Activated naive CD8-positive, alpha-beta T cell treated with anti-CD3 and anti-CD28 coated beads, Interleukin-2, amount 50 U/mL, for 24 hours (primary cell): ENCODE measurements at regions not wholly inside any gene's neighbourhood (a gene's known extent, or its start where the extent isn't known, plus 50 kb on each side); places are given as distances from the start of the nearest gene placed in this dataset.

Source experiments
- ATAC-seq: fragments of 150-1000 bp; cut with Tn5 transposase; one replicate; pipeline ENCODE4 v1.10.0; 2021
- DNase-seq: peaks from one replicate; pipeline ENCODE4 v3.0.0; 2021
- H3K27ac Mint-ChIP-seq: one replicate; pipeline ENCODE4 v1.8.0; 2021; ENCODE audit warnings: mild to moderate bottlenecking, mixed read lengths
- H3K27me3 Mint-ChIP-seq: one replicate; pipeline ENCODE4 v1.8.0; 2021; ENCODE audit warnings: mixed read lengths
- H3K36me3 Mint-ChIP-seq: one replicate; pipeline ENCODE4 v1.8.0; 2021; ENCODE audit warnings: low read depth, mixed read lengths
- H3K4me1 Mint-ChIP-seq: one replicate; pipeline ENCODE4 v1.8.0; 2021; ENCODE audit warnings: mixed read lengths
- H3K4me3 Mint-ChIP-seq: one replicate; pipeline ENCODE4 v1.8.0; 2021; ENCODE audit warnings: mild to moderate bottlenecking, moderate library complexity, mixed read lengths
- H3K9me3 Mint-ChIP-seq: one replicate; pipeline ENCODE4 v1.8.0; 2021; ENCODE audit warnings: mixed read lengths

DNA sequence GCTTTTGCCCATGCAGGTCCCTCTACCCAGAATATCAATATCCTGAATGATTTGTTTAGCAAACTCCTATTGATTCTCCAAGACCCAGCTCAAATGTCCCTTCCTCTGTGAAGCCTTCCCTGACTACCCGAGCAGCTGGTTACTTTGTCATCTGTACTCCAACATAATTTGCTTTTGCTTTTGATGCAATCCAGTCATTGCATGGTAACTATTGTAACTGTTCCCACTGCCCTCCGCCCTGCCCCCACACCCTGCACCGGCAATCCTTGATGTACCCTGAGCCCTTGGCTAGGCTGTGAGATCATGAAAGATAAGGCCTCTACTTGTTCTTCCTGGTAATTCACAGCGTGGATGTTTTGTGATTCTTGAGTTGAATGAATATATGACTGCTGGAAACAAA lies 119.9 kb upstream of the BOD1 start:
- no peak overlapping the region for H3K27ac Mint-ChIP-seq
- ATAC-seq = no peak
- H3K36me3 Mint-ChIP-seq = no peaks in the 10 kb centered on the region
- peaks cover 10% of the 10 kb centered on the region for H3K4me1 Mint-ChIP-seq
- no peak overlapping the region for H3K4me3 Mint-ChIP-seq
- no peaks in the 10 kb centered on the region for H3K9me3 Mint-ChIP-seq
- H3K27me3 Mint-ChIP-seq = no peaks in the 10 kb centered on the region
- no peak for DNase-seq

DNA sequence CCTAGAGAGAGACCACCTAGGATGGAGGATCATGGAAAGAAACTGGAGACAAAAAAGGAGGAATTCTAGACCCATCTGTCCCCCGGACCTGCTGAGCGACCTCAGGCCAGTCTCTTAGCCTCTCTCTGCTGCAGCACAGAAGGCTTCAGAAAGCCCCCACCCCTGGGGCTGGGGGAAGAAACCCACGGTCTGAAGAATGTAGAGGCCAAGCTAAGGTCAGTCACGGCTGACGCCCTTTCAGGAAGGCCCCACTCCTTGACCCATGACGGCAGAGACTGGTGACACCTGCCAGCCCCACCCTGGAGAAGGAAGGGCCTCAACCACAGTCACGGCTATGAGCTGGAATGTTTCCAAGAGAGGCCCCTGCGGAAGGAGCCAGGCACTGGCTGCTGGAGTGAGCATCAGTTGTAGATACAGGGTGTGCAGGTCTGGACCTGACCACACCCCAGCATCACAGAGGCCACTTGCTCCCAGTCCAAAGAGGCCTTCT lies 120.5 kb upstream of the BOD1 start:
- no peaks in the 10 kb centered on the region for H3K36me3 Mint-ChIP-seq
- H3K9me3 Mint-ChIP-seq = no peaks in the 10 kb centered on the region
- no peaks in the 10 kb centered on the region for H3K27me3 Mint-ChIP-seq
- H3K4me1 Mint-ChIP-seq = peaks cover 13% of the 10 kb centered on the region
- H3K27ac Mint-ChIP-seq = no peak overlapping the region
- DNase-seq = no peak
- no peak for ATAC-seq
- H3K4me3 Mint-ChIP-seq = no peak overlapping the region

DNA sequence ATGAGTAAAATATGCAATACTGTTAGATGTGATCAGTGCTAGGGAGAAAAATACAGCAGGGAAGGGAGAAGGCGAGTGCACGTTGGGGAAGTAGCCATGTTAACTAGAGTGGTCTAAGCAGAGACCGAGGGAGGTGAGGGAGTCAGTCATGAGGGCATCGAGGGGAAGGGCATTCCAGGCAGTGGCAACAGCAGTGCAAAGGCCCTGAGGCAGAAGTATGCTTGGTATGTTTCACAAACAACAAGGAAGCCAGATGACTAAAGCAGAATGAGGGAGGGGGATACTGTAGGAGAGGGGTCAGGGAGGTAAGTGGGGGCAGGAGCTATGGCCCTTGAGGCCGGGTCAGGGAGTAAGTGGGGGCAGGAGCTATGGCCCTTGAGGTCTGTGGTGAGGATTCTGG lies 123.3 kb upstream of the BOD1 start:
- Mint-ChIP-seq H3K36me3 (no peaks in the 10 kb centered on the region), H3K9me3 (no peaks in the 10 kb centered on the region), H3K27ac (no peak overlapping the region), H3K4me1 (peaks cover 13% of the 10 kb centered on the region), H3K27me3 (no peaks in the 10 kb centered on the region), H3K4me3 (no peak overlapping the region)
- ATAC-seq (no peak), DNase-seq (no peak)

DNA sequence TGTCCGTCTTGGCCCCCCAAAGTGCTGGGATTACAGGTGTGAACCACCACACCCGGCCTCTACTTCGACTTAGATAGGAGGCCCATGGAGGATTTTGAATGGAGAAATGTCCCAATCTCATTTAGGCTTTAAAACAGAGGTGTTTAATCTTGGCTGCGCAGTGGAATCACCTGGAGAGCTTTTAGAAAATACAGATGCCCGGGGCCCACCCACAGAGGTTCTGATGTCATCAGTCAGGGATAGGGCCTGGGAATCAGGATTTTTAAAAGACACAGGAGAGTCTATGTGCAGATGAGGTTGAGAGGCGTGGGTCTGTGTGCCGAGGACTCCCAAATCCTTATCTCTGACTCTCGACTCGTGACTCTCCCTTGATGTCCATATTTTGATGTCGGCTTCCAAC lies 124.0 kb upstream of the BOD1 start:
- no peak for ATAC-seq
- no peaks in the 10 kb centered on the region for H3K9me3 Mint-ChIP-seq
- H3K27me3 Mint-ChIP-seq = no peaks in the 10 kb centered on the region
- no peak overlapping the region for H3K27ac Mint-ChIP-seq
- H3K36me3 Mint-ChIP-seq = no peaks in the 10 kb centered on the region
- H3K4me3 Mint-ChIP-seq = no peak overlapping the region
- DNase-seq = no peak
- H3K4me1 Mint-ChIP-seq = peaks cover 16% of the 10 kb centered on the region

DNA sequence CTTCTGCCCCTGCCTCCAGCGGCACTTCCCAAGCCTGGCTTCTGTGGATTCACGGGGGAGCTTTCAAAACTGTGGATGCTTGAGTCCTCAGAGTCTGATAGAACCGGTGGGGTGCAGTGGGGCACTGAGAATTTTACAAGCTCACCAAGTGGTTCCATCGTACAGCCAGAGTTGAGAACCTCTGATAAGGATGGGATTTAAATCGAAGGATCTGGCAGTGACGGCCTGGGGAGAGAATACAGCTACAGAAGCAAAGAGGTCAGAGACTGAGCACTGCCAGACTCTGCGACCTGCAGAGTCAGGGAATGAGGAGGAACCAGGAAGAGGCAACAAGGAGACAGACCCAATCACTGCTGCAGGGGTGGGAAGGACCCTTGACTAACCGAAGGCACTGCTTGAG lies 124.6 kb upstream of the BOD1 start:
- H3K4me3 Mint-ChIP-seq = no peak overlapping the region
- no peak for ATAC-seq
- H3K36me3 Mint-ChIP-seq = no peaks in the 10 kb centered on the region
- no peak for DNase-seq
- H3K9me3 Mint-ChIP-seq = no peaks in the 10 kb centered on the region
- peaks cover 16% of the 10 kb centered on the region for H3K4me1 Mint-ChIP-seq
- no peaks in the 10 kb centered on the region for H3K27me3 Mint-ChIP-seq
- H3K27ac Mint-ChIP-seq = no peak overlapping the region

DNA sequence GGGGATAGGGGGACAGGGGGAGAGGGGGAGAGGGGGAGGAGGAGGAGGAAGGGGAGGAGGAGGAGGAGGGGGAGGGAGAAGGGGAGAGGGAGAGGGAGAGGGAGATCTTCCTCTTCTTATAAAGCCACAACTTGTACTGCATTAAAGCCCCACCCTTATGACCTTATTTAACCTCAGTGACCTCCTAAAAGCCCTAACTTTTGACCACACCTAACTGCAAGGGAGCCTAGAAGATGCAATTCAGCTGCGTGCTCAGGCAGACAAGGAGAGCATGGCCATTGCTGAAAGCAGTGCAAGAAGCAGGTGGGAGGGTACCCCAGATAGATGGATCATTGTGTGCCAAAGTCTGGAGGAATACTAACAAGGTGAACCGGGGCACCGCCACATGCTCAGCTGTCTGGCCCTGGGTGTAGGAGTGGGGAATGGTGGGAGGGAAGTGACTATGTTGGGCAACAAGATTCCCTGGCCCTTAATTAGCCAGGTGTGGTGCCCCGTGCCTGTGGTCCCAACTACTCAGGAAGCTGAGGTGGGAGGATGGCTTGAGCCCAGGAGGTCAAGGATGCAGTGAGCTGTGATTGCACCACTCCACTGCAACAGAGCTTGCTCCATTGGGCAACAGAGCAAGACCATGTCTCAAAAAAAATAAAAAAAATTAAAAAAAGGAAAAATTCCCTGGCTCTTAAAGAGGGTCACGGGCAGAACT lies 125.4 kb upstream of the BOD1 start:
- DNase-seq (no peak), ATAC-seq (no peak)
- no peaks in the 10 kb centered on the region for H3K9me3 Mint-ChIP-seq
- H3K36me3 Mint-ChIP-seq = no peaks in the 10 kb centered on the region
- no peaks in the 10 kb centered on the region for H3K27me3 Mint-ChIP-seq
- H3K4me1 Mint-ChIP-seq = peaks cover 16% of the 10 kb centered on the region
- H3K4me3 Mint-ChIP-seq = no peak overlapping the region
- H3K27ac Mint-ChIP-seq = no peak overlapping the region

DNA sequence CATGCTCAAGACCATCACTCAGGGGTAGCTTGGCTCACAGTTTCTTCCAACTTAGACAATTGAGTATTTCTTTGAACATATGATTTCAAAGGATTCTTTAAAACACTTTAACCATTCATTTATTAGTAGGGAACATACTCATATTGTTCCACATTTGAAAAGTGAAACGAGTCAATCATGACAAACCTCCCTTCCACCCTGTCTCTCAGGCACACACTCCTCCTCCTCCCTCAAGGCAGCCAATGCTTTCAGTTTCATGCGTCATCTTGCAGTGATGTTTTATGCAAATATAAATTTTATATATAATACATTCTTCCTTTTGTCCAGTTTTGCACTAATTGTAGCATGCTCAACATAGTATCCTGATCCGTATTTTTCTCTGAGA lies 126.0 kb upstream of the BOD1 start:
- H3K36me3 Mint-ChIP-seq = no peaks in the 10 kb centered on the region
- no peaks in the 10 kb centered on the region for H3K27me3 Mint-ChIP-seq
- peak overlapping the region; percentile 25 for H3K27ac Mint-ChIP-seq
- ATAC-seq = peak; percentile 62
- no peak for DNase-seq
- H3K9me3 Mint-ChIP-seq = no peaks in the 10 kb centered on the region
- H3K4me3 Mint-ChIP-seq = no peak overlapping the region
- H3K4me1 Mint-ChIP-seq = peaks cover 13% of the 10 kb centered on the region

DNA sequence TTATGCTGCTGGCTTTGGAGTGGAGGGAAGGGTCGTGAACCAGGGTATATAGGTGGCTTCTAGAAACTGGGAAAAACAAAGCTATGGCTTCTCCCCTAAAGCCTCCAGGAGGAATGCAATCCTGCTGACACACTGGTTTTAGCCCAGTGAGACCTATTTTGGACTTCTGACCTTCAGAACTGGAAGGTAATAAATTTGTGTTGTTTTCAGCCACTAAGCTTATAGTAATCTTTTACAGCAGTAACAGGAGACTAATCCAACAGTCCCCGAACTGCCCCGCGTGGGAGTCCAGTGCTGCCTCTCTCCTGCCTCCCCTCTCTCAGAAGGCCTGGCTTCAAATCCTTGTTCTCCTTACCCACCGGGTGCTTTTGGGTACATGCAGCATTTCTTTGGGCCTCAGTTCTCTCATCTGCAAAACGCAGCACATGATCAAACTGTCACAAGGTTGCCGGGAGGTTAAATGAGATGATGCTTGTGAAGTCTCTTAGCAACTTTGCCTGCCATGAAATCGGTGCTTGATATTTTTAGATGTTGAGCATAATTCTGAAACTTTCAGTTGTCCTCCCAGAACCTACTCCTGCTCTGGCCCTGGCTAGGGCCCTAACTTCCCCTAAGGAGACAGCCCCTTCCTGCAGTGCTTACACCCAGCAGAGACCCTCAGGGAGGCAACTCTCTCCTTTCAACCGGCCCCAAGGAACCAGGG lies 127.3 kb upstream of the BOD1 start:
- Mint-ChIP-seq H3K4me3 (no peak overlapping the region), H3K9me3 (no peaks in the 10 kb centered on the region), H3K27ac (no peak overlapping the region), H3K4me1 (peaks cover 11% of the 10 kb centered on the region), H3K27me3 (no peaks in the 10 kb centered on the region), H3K36me3 (no peaks in the 10 kb centered on the region)
- ATAC-seq (no peak), DNase-seq (no peak)

DNA sequence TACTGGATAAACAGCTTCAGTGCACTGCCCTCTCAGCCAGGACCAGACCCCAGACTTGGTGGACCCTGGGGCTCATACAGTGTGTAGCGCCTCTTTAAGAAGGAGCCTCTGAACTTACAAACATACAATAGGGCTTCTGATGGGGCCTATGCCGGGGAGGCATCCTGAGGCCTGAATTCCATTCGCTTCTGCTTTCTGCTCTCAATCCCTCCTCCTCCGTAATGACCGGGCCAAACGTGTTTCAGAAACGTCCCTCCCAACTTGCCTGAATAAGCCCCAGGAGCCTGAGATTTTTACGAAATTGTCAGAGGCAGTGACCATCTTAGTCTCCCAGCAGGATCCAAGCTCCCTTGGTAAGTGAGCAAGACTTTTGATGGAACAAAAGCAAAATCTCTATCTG lies 128.1 kb upstream of the BOD1 start:
- Mint-ChIP-seq H3K27ac (no peak overlapping the region), H3K4me3 (no peak overlapping the region), H3K4me1 (peaks cover 11% of the 10 kb centered on the region), H3K36me3 (no peaks in the 10 kb centered on the region), H3K9me3 (no peaks in the 10 kb centered on the region), H3K27me3 (no peaks in the 10 kb centered on the region)
- ATAC-seq (no peak), DNase-seq (no peak)

DNA sequence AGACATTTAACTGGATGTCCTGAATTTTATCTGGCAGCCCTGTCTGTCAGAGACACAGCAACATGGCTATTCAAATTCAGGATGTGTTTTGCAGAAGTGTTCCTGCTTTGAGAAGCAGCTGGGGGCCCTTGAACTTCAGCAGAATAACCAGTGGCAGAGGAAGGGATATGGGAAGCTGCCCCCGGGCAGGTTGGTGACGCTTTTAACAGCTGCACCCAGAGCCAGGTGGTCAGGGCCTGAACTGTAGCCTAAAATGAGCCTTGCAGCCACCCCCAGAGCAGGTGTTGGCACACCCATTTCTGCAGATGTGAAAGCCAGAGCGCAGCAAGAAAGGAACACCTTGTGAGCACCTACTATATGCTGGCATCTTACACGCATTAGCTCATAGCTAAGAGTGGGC lies 128.7 kb upstream of the BOD1 start:
- no peak overlapping the region for H3K27ac Mint-ChIP-seq
- H3K9me3 Mint-ChIP-seq = no peaks in the 10 kb centered on the region
- DNase-seq = no peak
- H3K4me3 Mint-ChIP-seq = no peak overlapping the region
- no peaks in the 10 kb centered on the region for H3K27me3 Mint-ChIP-seq
- no peaks in the 10 kb centered on the region for H3K36me3 Mint-ChIP-seq
- H3K4me1 Mint-ChIP-seq = peaks cover 11% of the 10 kb centered on the region
- no peak for ATAC-seq

DNA sequence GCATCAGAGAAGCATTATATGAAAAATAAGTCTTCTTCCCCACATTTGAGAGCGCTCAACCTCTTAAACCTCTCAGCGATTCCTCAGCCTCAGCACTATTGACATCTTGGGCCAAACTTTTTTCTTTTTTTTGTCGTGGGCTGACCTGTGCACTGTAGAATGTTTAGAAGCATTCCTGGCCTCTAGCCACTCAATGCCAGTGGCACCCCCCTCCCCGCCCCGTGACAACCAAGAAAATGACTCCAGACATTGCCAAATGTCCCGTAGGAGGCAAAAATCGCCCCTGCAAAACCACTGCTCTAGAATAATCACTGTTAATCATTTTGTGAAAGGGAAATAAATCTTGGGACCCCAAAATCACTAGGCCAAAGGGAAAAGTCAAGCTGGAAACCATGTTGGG lies 129.1 kb upstream of the BOD1 start:
- no peak overlapping the region for H3K27ac Mint-ChIP-seq

DNA sequence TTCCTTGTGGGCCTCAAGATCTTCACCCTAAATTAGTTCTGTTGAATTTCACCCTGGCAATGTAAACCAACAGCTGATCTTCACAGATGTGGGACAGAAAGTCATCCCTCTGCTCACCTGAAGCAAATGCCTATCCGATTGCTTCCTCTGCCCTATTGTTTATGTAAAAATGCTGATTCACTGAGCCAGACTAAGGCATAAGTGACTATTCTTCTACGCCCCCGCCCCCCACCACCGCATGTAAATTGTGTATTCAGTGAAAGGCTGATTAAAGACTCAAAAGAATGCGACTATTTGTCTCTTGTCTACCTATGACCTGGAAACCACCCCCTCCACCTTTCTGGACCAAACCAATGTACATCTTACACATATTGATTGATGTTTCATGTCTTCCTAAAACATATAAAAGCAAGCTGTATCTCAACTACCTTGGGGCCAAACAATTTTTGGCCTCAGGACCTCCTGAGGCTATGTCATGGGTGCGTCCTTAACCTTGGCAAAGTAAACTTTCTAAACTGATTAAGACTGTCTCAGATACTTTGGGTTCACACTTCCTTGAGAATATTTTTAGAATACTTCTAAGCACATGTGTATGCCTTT lies 129.7 kb upstream of the BOD1 start:
- no peak overlapping the region for H3K27ac Mint-ChIP-seq
- no peaks in the 10 kb centered on the region for H3K9me3 Mint-ChIP-seq
- H3K4me3 Mint-ChIP-seq = no peak overlapping the region
- no peak for ATAC-seq
- H3K36me3 Mint-ChIP-seq = no peaks in the 10 kb centered on the region
- DNase-seq = no peak
- peaks cover 9% of the 10 kb centered on the region for H3K4me1 Mint-ChIP-seq
- H3K27me3 Mint-ChIP-seq = no peaks in the 10 kb centered on the region

More for the DNA sequence above, 129.1 kb upstream of the BOD1 start:
- Mint-ChIP-seq H3K36me3 (no peaks in the 10 kb centered on the region), H3K27me3 (no peaks in the 10 kb centered on the region), H3K9me3 (no peaks in the 10 kb centered on the region), H3K4me3 (no peak overlapping the region), H3K4me1 (peaks cover 11% of the 10 kb centered on the region)
- DNase-seq = no peak
- ATAC-seq = no peak

DNA sequence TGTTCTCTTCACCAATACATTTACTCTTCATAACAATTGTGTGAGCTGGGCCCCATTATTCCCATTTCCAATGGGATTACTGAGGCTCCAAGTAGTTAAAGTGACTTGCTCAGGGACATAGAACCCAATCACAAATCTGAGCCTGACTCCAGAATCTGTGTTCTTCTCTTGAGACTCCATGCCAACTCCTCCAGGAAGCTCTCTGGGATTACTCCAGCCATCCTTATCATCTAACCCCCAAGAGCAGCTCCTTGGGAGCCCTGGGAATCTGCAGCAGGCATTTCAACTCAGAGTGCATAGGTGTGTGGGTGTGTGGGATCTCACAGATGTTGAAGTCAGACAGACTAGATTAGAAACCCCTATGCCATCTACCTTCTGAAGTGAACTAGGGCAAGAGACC lies 131.4 kb upstream of the BOD1 start:
- peaks cover 5% of the 10 kb centered on the region for H3K4me1 Mint-ChIP-seq
- no peaks in the 10 kb centered on the region for H3K9me3 Mint-ChIP-seq
- H3K4me3 Mint-ChIP-seq = no peak overlapping the region
- H3K27ac Mint-ChIP-seq = no peak overlapping the region
- H3K36me3 Mint-ChIP-seq = no peaks in the 10 kb centered on the region
- DNase-seq (no peak), ATAC-seq (no peak)
- H3K27me3 Mint-ChIP-seq = no peaks in the 10 kb centered on the region

DNA sequence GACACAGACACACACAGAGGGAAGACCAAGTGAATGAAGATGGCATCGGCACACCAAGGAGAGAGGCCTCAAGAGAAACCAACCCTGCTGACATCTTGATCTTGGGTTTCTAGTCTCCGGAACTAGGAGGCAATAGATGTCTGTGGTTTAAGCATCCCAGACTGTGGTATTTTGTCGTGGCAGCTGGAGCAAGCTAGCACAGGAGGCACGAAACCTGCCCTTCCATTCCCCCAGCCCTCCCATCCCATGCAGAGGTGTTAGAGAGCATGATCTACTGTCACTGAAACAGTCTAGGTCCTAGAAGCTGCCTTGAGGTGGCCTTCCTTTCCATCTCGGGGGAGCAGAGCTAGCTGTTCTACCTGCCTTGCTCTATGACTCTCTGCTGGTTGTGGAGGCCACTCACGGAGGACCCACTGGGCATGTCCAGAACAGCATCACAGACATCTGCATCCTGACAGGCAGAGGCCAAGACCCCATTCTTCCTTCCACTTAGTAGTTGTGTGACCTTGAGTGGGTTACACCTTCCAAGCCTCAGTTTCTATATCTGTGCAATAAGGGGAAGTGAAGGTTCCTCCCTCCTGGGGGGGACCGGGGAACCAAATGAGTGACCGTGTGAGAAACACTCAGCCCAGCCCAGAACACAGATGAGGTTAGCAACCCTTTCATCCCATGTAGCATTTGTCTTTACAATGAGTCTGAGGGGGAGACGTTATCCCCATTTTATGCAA lies 134.3 kb upstream of the BOD1 start:
- Mint-ChIP-seq H3K9me3 (no peaks in the 10 kb centered on the region), H3K4me1 (peaks cover 2% of the 10 kb centered on the region), H3K27me3 (no peaks in the 10 kb centered on the region), H3K27ac (no peak overlapping the region), H3K4me3 (no peak overlapping the region), H3K36me3 (no peaks in the 10 kb centered on the region)
- no peak for DNase-seq
- no peak for ATAC-seq

DNA sequence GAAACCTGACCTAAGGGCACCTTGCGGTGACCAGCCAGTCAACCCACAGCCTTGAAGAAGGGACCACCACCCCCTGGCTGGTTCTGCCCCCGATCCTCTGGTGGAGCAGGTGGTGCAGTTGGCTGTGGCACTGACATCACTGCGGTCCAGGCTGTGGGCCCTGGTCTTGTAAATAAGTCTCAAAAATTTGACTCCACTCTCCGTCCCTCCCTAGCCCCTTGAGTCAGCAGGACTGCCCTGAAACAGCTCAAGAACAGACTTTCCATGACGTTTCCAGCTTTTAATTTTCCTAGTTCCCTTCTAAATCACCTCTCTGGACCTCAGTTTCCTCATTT lies 134.8 kb upstream of the BOD1 start:
- H3K27me3 Mint-ChIP-seq = no peaks in the 10 kb centered on the region
- H3K27ac Mint-ChIP-seq = no peak overlapping the region
- H3K4me3 Mint-ChIP-seq = no peak overlapping the region
- DNase-seq (no peak), ATAC-seq (no peak)
- H3K4me1 Mint-ChIP-seq = peaks cover 2% of the 10 kb centered on the region
- H3K36me3 Mint-ChIP-seq = no peaks in the 10 kb centered on the region
- H3K9me3 Mint-ChIP-seq = no peaks in the 10 kb centered on the region
